ENCODE measurements at regions not wholly inside any gene's neighbourhood (a gene's known extent, or its start where the extent isn't known, plus 50 kb on each side); places are given as distances from the start of the nearest gene placed in this dataset.
"Not testable (repeated sequence)": the region's sequence is repeated elsewhere in the genome, so short reads cannot be mapped to it uniquely, and the experiment has no call there.

GRCh38 chrX:65850821-65851220 lies 183.4 kb downstream of the MSN start:
- H3K27ac ChIP-seq (ENCODE audit: low read depth, low read length); H3K27ac Mint-ChIP-seq; DNase-seq; H3K4me3 Mint-ChIP-seq; H3K9ac ChIP-seq (ENCODE audit: extremely low read depth, low read length, poor library complexity, severe bottlenecking); H3K9me3 ChIP-seq (ENCODE audit: control insufficient read depth, low read length); H3K36me3 Mint-ChIP-seq (ENCODE audit: low read depth); H3K36me3 ChIP-seq (ENCODE audit: control insufficient read depth, insufficient read depth, low read length); H3K27me3 ChIP-seq (ENCODE audit: control insufficient read depth, insufficient read depth, low read length, poor library complexity, severe bottlenecking); H3K4me3 ChIP-seq (ENCODE audit: low read length); H3K4me1 Mint-ChIP-seq; H3K27me3 Mint-ChIP-seq (ENCODE audit: insufficient read depth); H3K4me1 ChIP-seq (ENCODE audit: control insufficient read depth, insufficient read depth, low read length): not testable (repeated sequence)
- H3K9me3 Mint-ChIP-seq: peaks cover 72% of the 10 kb centered on the region
- no CpG with 5 or more reads among the region's 2 CpGs for WGBS, 2 experiments (ENCODE audit: insufficient coverage in 1 of 2, insufficient read length in 1 of 2)

GRCh38 chrX:65846974-65847373 lies 179.5 kb downstream of the MSN start:
- Mint-ChIP-seq H3K9me3 (peaks cover 62% of the 10 kb centered on the region), H3K36me3 (ENCODE audit: low read depth) (no peaks in the 10 kb centered on the region), H3K27me3 (ENCODE audit: insufficient read depth) (no peaks in the 10 kb centered on the region), H3K4me1 (no peaks in the 10 kb centered on the region), H3K27ac (no peak overlapping the region), H3K4me3 (no peak overlapping the region)
- TF ChIP-seq, protein P1, sequence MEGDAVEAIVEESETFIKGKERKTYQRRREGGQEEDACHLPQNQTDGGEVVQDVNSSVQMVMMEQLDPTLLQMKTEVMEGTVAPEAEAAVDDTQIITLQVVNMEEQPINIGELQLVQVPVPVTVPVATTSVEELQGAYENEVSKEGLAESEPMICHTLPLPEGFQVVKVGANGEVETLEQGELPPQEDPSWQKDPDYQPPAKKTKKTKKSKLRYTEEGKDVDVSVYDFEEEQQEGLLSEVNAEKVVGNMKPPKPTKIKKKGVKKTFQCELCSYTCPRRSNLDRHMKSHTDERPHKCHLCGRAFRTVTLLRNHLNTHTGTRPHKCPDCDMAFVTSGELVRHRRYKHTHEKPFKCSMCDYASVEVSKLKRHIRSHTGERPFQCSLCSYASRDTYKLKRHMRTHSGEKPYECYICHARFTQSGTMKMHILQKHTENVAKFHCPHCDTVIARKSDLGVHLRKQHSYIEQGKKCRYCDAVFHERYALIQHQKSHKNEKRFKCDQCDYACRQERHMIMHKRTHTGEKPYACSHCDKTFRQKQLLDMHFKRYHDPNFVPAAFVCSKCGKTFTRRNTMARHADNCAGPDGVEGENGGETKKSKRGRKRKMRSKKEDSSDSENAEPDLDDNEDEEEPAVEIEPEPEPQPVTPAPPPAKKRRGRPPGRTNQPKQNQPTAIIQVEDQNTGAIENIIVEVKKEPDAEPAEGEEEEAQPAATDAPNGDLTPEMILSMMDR (conservative IDR thresholded peaks at IDR 0.05): no peak
- Histone ChIP-seq H3K4me1 (ENCODE audit: control insufficient read depth, insufficient read depth, low read length) (no peaks in the 10 kb centered on the region), H3K9ac (ENCODE audit: extremely low read depth, low read length, poor library complexity, severe bottlenecking) (no peak overlapping the region), H3K36me3 (ENCODE audit: control insufficient read depth, insufficient read depth, low read length) (no peaks in the 10 kb centered on the region), H3K9me3 (ENCODE audit: control insufficient read depth, low read length) (no peaks in the 10 kb centered on the region), H3K4me3 (ENCODE audit: low read length) (no peak overlapping the region), H3K27ac (ENCODE audit: low read depth, low read length) (no peak overlapping the region), H3K27me3 (ENCODE audit: control insufficient read depth, insufficient read depth, low read length, poor library complexity, severe bottlenecking) (no peaks in the 10 kb centered on the region)
- DNase-seq: no peak
- WGBS, 2 experiments (ENCODE audit: insufficient coverage in 1 of 2, insufficient read length in 1 of 2): 93% methylated on average over 1 of the region's 2 CpGs; no CpG with 5 or more reads in 1 of the 2 experiments

DNA sequence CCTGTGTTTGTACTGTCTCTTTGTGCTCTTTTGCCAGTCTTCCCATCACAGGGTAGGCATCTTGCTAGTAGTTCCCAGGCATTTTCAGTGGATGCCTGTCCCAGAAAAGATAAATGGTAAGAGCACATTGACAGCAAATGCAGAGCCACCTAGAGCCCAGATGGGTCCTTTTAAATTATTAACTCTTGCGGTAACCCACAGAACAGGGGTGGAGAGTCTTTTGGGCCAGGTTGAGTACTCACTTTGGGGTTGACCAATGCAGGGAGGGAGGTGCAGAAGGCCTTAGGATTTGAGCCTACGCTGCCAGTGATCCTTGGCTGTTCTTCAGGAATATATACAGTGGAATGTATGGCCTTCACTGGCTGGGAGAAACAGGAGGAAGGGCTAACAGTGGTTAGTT lies 173.8 kb downstream of the MSN start:
- H3K27me3 ChIP-seq (ENCODE audit: control insufficient read depth, insufficient read depth, low read length, poor library complexity, severe bottlenecking): no peaks in the 10 kb centered on the region
- no peak overlapping the region for H3K4me3 ChIP-seq (ENCODE audit: low read length)
- Mint-ChIP-seq H3K4me1 (no peaks in the 10 kb centered on the region), H3K9me3 (peaks cover 66% of the 10 kb centered on the region), H3K36me3 (ENCODE audit: low read depth) (no peaks in the 10 kb centered on the region), H3K27ac (no peak overlapping the region), H3K4me3 (no peak overlapping the region), H3K27me3 (ENCODE audit: insufficient read depth) (no peaks in the 10 kb centered on the region)
- no peak overlapping the region for H3K27ac ChIP-seq (ENCODE audit: low read depth, low read length)
- no peak overlapping the region for H3K9ac ChIP-seq (ENCODE audit: extremely low read depth, low read length, poor library complexity, severe bottlenecking)
- TF ChIP-seq, protein P1 (conservative IDR thresholded peaks at IDR 0.05): no peak
- H3K4me1 ChIP-seq (ENCODE audit: control insufficient read depth, insufficient read depth, low read length): no peaks in the 10 kb centered on the region
- 95 to 100% methylated on average over 1 to 2 of the region's 2 CpGs for WGBS, 2 experiments (ENCODE audit: insufficient coverage in 1 of 2, insufficient read length in 1 of 2)
- H3K36me3 ChIP-seq (ENCODE audit: control insufficient read depth, insufficient read depth, low read length): no peaks in the 10 kb centered on the region
- no peaks in the 10 kb centered on the region for H3K9me3 ChIP-seq (ENCODE audit: control insufficient read depth, low read length)
- no peak for DNase-seq

DNA sequence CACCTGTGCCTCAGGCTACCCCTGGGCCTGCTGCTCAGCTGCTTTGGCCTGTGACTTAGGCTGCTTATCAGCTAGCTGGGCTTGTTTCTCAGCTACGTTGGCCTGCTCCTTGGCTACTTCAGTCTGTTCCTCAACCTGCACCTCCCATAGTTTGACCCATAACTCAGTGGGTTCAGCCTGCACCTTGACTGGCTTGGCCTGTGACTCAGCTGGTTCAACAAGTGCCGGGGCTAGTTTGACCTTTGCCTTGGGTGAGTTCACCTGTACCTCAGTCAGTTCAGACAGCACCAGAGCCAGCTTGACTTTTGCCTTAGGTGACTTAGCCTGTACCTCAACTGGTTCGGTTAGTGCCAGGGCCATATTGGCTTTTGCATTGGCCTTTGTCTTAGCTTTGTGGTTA lies 171.2 kb downstream of the MSN start:
- no peak overlapping the region for H3K27ac Mint-ChIP-seq
- no peaks in the 10 kb centered on the region for H3K4me1 Mint-ChIP-seq
- no peak overlapping the region for H3K4me3 ChIP-seq (ENCODE audit: low read length)
- DNase-seq: no peak
- no peak overlapping the region for H3K27ac ChIP-seq (ENCODE audit: low read depth, low read length)
- no peak overlapping the region for H3K4me3 Mint-ChIP-seq
- H3K27me3 ChIP-seq (ENCODE audit: control insufficient read depth, insufficient read depth, low read length, poor library complexity, severe bottlenecking): no peaks in the 10 kb centered on the region
- H3K9me3 ChIP-seq (ENCODE audit: control insufficient read depth, low read length): no peaks in the 10 kb centered on the region
- 79% methylated on average over 3 of the region's 3 CpGs; no CpG with 5 or more reads in 1 of the 2 experiments for WGBS, 2 experiments (ENCODE audit: insufficient coverage in 1 of 2, insufficient read length in 1 of 2)
- no peaks in the 10 kb centered on the region for H3K36me3 Mint-ChIP-seq (ENCODE audit: low read depth)
- peaks cover 54% of the 10 kb centered on the region for H3K9me3 Mint-ChIP-seq
- no peaks in the 10 kb centered on the region for H3K27me3 Mint-ChIP-seq (ENCODE audit: insufficient read depth)
- H3K4me1 ChIP-seq (ENCODE audit: control insufficient read depth, insufficient read depth, low read length): no peaks in the 10 kb centered on the region
- TF ChIP-seq, protein P1 (conservative IDR thresholded peaks at IDR 0.05): no peak
- no peak overlapping the region for H3K9ac ChIP-seq (ENCODE audit: extremely low read depth, low read length, poor library complexity, severe bottlenecking)
- no peaks in the 10 kb centered on the region for H3K36me3 ChIP-seq (ENCODE audit: control insufficient read depth, insufficient read depth, low read length)

Data from endodermal cell (in vitro differentiated cells).